IMR-90 (cell line): ENCODE measurements at regions not wholly inside any gene's neighbourhood (a gene's known extent, or its start where the extent isn't known, plus 50 kb on each side); places are given as distances from the start of the nearest gene placed in this dataset.

Source experiments
- ATAC-seq: fragments of 200-7000 bp; cut with Tn5 transposase; 2 replicates; pipeline ENCODE4 v1.9.1; 2020; ENCODE audit warnings: low read depth, mild to moderate bottlenecking, moderate library complexity
- BruUV-seq: library from RNA; stranded (reverse); fragments of 400-500 nt; replicated peaks from 2 replicates; lab custom pipeline; 2021; lab: Mats Ljungman, UMichigan
- CTCF ChIA-PET: fragments of 300-600 bp; formaldehyde crosslinking; extraction: SDS; loops from one replicate; lab custom pipeline; 2021; ENCODE audit warnings: antibody characterized with exemption; lab: Yijun Ruan, JAX
- POLR2A ChIA-PET: fragments of 300-600 bp; sonication (Branson Sonifier 250); formaldehyde crosslinking; loops from one replicate; lab custom pipeline; 2022; ENCODE audit warnings: antibody characterized with exemption; ENCODE audit not compliant: unreplicated experiment; lab: Charles Lee
- DNase-seq: peaks from one replicate; pipeline ENCODE4 v3.0.0; 2013
- H2AFZ ChIP-seq: replicated peaks from 2 replicates; pipeline ENCODE3; 2013; ENCODE audit warnings: low read length, mild to moderate bottlenecking; ENCODE audit not compliant: poor library complexity
- H2AK5ac ChIP-seq: 2 replicates; pipeline ENCODE4 v1.6.1; 2013; ENCODE audit warnings: low read depth, low read length, inconsistent platforms
- H2AK9ac ChIP-seq: replicated peaks from 2 replicates; pipeline ENCODE3; 2013; ENCODE audit warnings: mild to moderate bottlenecking, low read depth, low read length, moderate library complexity; ENCODE audit not compliant: poor library complexity
- H2BK120ac ChIP-seq: 2 replicates; pipeline ENCODE4 v1.6.1; 2013; ENCODE audit warnings: low read depth, low read length, inconsistent platforms
- H2BK15ac ChIP-seq: 3 replicates; pipeline ENCODE4 v1.6.1; 2013; ENCODE audit warnings: low read depth, low read length, inconsistent platforms
- H2BK20ac ChIP-seq: 2 replicates; pipeline ENCODE4 v1.6.1; 2013; ENCODE audit warnings: low read depth, mild to moderate bottlenecking, inconsistent platforms, low read length, moderate library complexity
- H2BK5ac ChIP-seq: 2 replicates; pipeline ENCODE4 v1.6.1; 2013; ENCODE audit warnings: mild to moderate bottlenecking, low read depth, low read length, inconsistent platforms; ENCODE audit not compliant: poor library complexity, severe bottlenecking
- H3K14ac ChIP-seq: replicated peaks from 2 replicates; pipeline ENCODE4 v1.6.1; 2013; ENCODE audit warnings: low read depth, low read length, inconsistent platforms
- H3K18ac ChIP-seq: 2 replicates; pipeline ENCODE4 v1.6.1; 2013; ENCODE audit warnings: low read depth, low read length, control low read depth
- H3K23ac ChIP-seq: 2 replicates; pipeline ENCODE4 v1.6.1; 2013; ENCODE audit warnings: low read depth, low read length, inconsistent platforms
- H3K27ac ChIP-seq: 2 replicates; pipeline ENCODE4 v1.5.1; 2013; ENCODE audit warnings: mild to moderate bottlenecking, control low read depth, low read length; ENCODE audit not compliant: insufficient read depth
- H3K27me3 ChIP-seq: 2 replicates; pipeline ENCODE4 v1.6.1; 2013; ENCODE audit warnings: low read length; ENCODE audit not compliant: control insufficient read depth, insufficient read depth
- H3K36me3 ChIP-seq: 2 replicates; pipeline ENCODE4 v1.6.1; 2013; ENCODE audit warnings: low read length, mixed read lengths; ENCODE audit not compliant: control insufficient read depth, insufficient read depth
- H3K4ac ChIP-seq: 2 replicates; pipeline ENCODE4 v1.6.1; 2013; ENCODE audit warnings: low read depth, low read length, inconsistent platforms
- H3K4me1 ChIP-seq: 2 replicates; pipeline ENCODE4 v1.6.1; 2013; ENCODE audit warnings: low read length, mixed read lengths; ENCODE audit not compliant: control insufficient read depth, insufficient read depth
- H3K4me2 ChIP-seq: 2 replicates; pipeline ENCODE4 v1.6.1; 2013; ENCODE audit warnings: low read depth, mild to moderate bottlenecking, control low read depth, low read length, moderate library complexity
- H3K4me3 ChIP-seq: 2 replicates; pipeline ENCODE4 v1.5.1; 2013; ENCODE audit warnings: low read depth, mild to moderate bottlenecking, control low read depth, low read length, moderate library complexity; ENCODE audit not compliant: insufficient read depth
- H3K56ac ChIP-seq: 2 replicates; pipeline ENCODE4 v1.6.1; 2013; ENCODE audit warnings: low read length, inconsistent platforms; ENCODE audit not compliant: insufficient read depth; ENCODE audit errors: extremely low read depth
- H3K79me1 ChIP-seq, 2 experiments: 2 replicates each; pipeline ENCODE4 v1.6.1; 2013; ENCODE audit warnings: low read length in 2 of 2, inconsistent platforms in 1 of 2, low read depth in 1 of 2
- H3K9ac ChIP-seq: 2 replicates; pipeline ENCODE4 v1.6.1; 2013; ENCODE audit warnings: low read depth, low read length, control low read depth
- H3K9me1 ChIP-seq: 2 replicates; pipeline ENCODE4 v1.6.1; 2013; ENCODE audit warnings: low read length, inconsistent platforms; ENCODE audit not compliant: insufficient read depth
- H3K9me3 ChIP-seq: 2 replicates; pipeline ENCODE4 v1.6.1; 2013; ENCODE audit warnings: low read length; ENCODE audit not compliant: control insufficient read depth, insufficient read depth
- H4K20me1 ChIP-seq: 2 replicates; pipeline ENCODE4 v1.6.1; 2013; ENCODE audit warnings: low read length, inconsistent platforms; ENCODE audit not compliant: insufficient read depth
- H4K5ac ChIP-seq: 2 replicates; pipeline ENCODE4 v1.6.1; 2013; ENCODE audit warnings: mild to moderate bottlenecking, low read depth, low read length, control low read depth
- H4K8ac ChIP-seq, 2 experiments: 2 replicates each; pipeline ENCODE4 v1.6.1; 2013; ENCODE audit warnings: low read depth in 2 of 2, low read length in 2 of 2, control low read depth in 1 of 2, inconsistent platforms in 1 of 2
- H4K91ac ChIP-seq: 2 replicates; pipeline ENCODE4 v1.6.1; 2013; ENCODE audit warnings: low read depth, low read length, inconsistent platforms; ENCODE audit not compliant: insufficient read depth
- CHD1 ChIP-seq: IDR thresholded peaks from 2 replicates; pipeline ENCODE4 v1.6.1; 2012; ENCODE audit warnings: low read depth, low read length, improper control_type of control experiment
- MAFK ChIP-seq: IDR thresholded peaks from 2 replicates; pipeline ENCODE4 v1.6.1; 2012; ENCODE audit warnings: low read depth, low read length, improper control_type of control experiment
- RAD21 ChIP-seq: IDR thresholded peaks from 2 replicates; pipeline ENCODE4 v1.6.1; 2012; ENCODE audit warnings: low read length, improper control_type of control experiment
- RFX5 ChIP-seq: IDR thresholded peaks from 2 replicates; pipeline ENCODE4 v1.8.0; 2012; ENCODE audit warnings: low read depth, mild to moderate bottlenecking, low read length, moderate library complexity
- dilution Hi-C: fragments of 300-500 bp; cut with HindIII; formaldehyde crosslinking; loops from one replicate; pipeline ENCODE4 v1.14.3; 2018; ENCODE audit warnings: low sequenced_read_pairs; ENCODE audit not compliant: unreplicated experiment
- in situ Hi-C: fragments of 300-500 bp; cut with MboI; formaldehyde crosslinking; loops from 3 replicates; pipeline ENCODE4 v1.14.3; 2019; ENCODE audit warnings: low sequenced_read_pairs, inconsistent platforms, mixed read lengths
- intact Hi-C: fragments of 100-400 bp; cut with micrococcal nuclease; formaldehyde crosslinking; loops from 2 replicates; pipeline ENCODE4 v1.10.0; 2022

DNA sequence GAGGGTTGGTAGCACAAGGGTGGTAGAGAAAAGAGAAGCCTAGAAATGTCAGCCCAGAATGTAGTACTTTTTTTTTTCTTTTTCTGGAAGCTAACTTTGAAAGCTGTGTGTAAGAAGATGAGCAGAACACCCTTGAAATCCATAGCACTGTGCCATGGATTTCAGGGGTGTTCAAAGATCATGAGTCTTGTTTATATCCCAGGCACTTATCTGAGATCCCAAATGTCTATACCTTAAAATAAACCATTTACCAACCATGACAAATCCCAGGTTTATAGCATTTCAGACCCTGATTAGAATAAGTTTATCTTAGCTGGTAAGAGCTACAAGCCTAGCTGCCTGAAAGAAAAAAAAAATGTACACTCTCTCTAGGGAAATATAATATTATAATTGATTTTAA, 389.9 kb upstream of the ANXA10 start:
- Histone ChIP-seq H4K5ac (no peak overlapping the region), H3K4ac (no peak overlapping the region), H4K91ac (no peak overlapping the region), H3K18ac (no peak overlapping the region), H2BK5ac (no peak overlapping the region), H3K36me3 (no peaks in the 10 kb centered on the region), H4K20me1 (no peaks in the 10 kb centered on the region), H4K8ac (no peak overlapping the region), H2AFZ (no peak overlapping the region), H3K9me3 (no peaks in the 10 kb centered on the region), H2AK5ac (no peak overlapping the region), H3K14ac (no peak overlapping the region), H2BK20ac (no peak overlapping the region), H3K27me3 (no peaks in the 10 kb centered on the region), H2BK120ac (no peak overlapping the region), H3K4me2 (no peak overlapping the region), H3K9me1 (no peaks in the 10 kb centered on the region), H3K27ac (no peak overlapping the region), H3K23ac (no peak overlapping the region), H3K4me1 (no peaks in the 10 kb centered on the region), H3K56ac (no peak overlapping the region), H3K4me3 (no peak overlapping the region), H3K9ac (no peak overlapping the region), H3K79me1 (no peaks in the 10 kb centered on the region), H2AK9ac (no peak overlapping the region), H2BK15ac (no peak overlapping the region)
- intact Hi-C loops (no loop called here), dilution Hi-C loops (no loop called here), in situ Hi-C loops (no loop called here)
- POLR2A ChIA-PET = no interaction called here
- TF ChIP-seq RFX5 = no peak
- TF ChIP-seq CHD1 = no peak
- no peak for TF ChIP-seq MAFK
- TF ChIP-seq RAD21 = no peak
- DNase-seq (no peak), ATAC-seq (no peak)
- BruUV-seq = no TSS peak
- CTCF ChIA-PET = no interaction called here
